C4-2B (cell line): ENCODE measurements at regions not wholly inside any gene's neighbourhood (a gene's known extent, or its start where the extent isn't known, plus 50 kb on each side); places are given as distances from the start of the nearest gene placed in this dataset.

Source experiments
- CTCF ChIP-seq: fragments of 450-650 bp; conservative IDR thresholded peaks from 2 replicates; pipeline ENCODE4 v1.5.1; 2017; ENCODE audit warnings: mild to moderate bottlenecking
- ZFX ChIP-seq: fragments of 450-650 bp; IDR thresholded peaks from 2 replicates; pipeline ENCODE4 v1.6.1; 2017

DNA sequence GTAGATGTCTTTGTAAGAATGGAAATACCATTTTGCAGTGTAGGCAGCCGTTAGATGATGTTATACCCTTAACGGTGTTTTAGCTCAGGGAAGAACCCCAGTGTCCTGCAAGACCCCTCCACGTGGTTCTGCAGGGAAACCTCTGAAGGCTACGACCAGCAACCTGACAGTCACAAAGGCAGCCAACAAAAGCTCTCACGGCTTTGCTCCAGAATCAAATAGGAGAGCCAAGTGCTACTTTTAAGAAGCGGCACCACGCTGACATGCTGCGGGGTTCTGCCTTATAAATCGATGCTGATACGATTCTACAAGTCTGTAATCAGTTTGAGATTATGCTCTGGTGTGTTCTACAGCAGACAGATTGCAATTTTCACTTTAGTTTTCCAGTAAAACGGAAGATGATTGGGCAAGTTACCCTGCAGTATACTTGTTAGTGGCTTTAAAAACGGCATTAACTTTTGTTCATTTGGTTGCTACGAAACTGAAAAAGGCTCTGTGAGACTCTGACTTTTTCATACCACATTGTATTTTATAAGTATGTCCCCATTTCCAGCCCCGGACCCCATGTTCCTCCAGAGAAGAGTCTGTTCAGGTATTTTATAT lies 312.9 kb downstream of the SAMD5 start:
- TF ChIP-seq ZFX (no peak), CTCF (no peak)
